SK-N-DZ (cell line): ENCODE measurements at regions not wholly inside any gene's neighbourhood (a gene's known extent, or its start where the extent isn't known, plus 50 kb on each side); places are given as distances from the start of the nearest gene placed in this dataset.
"Not testable (repeated sequence)": the region's sequence is repeated elsewhere in the genome, so short reads cannot be mapped to it uniquely, and the experiment has no call there.

Source experiments
- DNase-seq: peaks from one replicate; pipeline ENCODE4 v3.0.0-alpha.2; 2015; ENCODE audit warnings: low spot score

GRCh38 chr17:445839-446238 lies 93.2 kb upstream of the RPH3AL start, which contains the start of gene RFLNB:
Gene RFLNB, minus strand, starts transcription at chr17:445939.
- DNase-seq = not testable (repeated sequence)

- no peak for DNase-seq
Measured at GRCh38 chr17:444879-445454, 92.4 kb upstream of the RPH3AL start.

GRCh38 chr17:443109-443508 lies 90.5 kb upstream of the RPH3AL start:
- no peak for DNase-seq

- no peak for DNase-seq
Measured at GRCh38 chr17:441155-441950, 88.7 kb upstream of the RPH3AL start.

- DNase-seq = no peak
Measured at GRCh38 chr17:438191-438590, 85.6 kb upstream of the RPH3AL start.

- DNase-seq = no peak
Measured at GRCh38 chr17:437545-437944, 84.9 kb upstream of the RPH3AL start.

GRCh38 chr17:436571-436970 lies 84.0 kb upstream of the RPH3AL start:
- no peak for DNase-seq

- not testable (repeated sequence) for DNase-seq
Measured at GRCh38 chr17:432471-432870, 79.9 kb upstream of the RPH3AL start.

- DNase-seq = no peak
Measured at GRCh38 chr17:431494-431893, 78.9 kb upstream of the RPH3AL start.

GRCh38 chr17:429589-429988 lies 77.0 kb upstream of the RPH3AL start:
- no peak for DNase-seq

- no peak for DNase-seq
Measured at GRCh38 chr17:428414-428813, 75.8 kb upstream of the RPH3AL start.

- no peak for DNase-seq
Measured at GRCh38 chr17:427891-428290, 75.3 kb upstream of the RPH3AL start.

GRCh38 chr17:427327-427726 lies 74.7 kb upstream of the RPH3AL start:
- DNase-seq = no peak

GRCh38 chr17:422196-422930 lies 69.8 kb upstream of the RPH3AL start:
- no peak for DNase-seq

GRCh38 chr17:420479-421175 lies 68.0 kb upstream of the RPH3AL start:
- DNase-seq = no peak

GRCh38 chr17:419073-419735 lies 66.6 kb upstream of the RPH3AL start:
- DNase-seq = no peak

GRCh38 chr17:418421-418751 lies 65.8 kb upstream of the RPH3AL start:
- no peak for DNase-seq

- DNase-seq = no peak
Measured at GRCh38 chr17:417691-418420, 65.2 kb upstream of the RPH3AL start.

GRCh38 chr17:416293-417206 lies 63.9 kb upstream of the RPH3AL start:
- no peak for DNase-seq
